GM12892 (cell line): ENCODE measurements at regions not wholly inside any gene's neighbourhood (a gene's known extent, or its start where the extent isn't known, plus 50 kb on each side); places are given as distances from the start of the nearest gene placed in this dataset.

ENCODE experiments used
- POLR2A ChIP-seq: IDR thresholded peaks from 2 replicates; pipeline ENCODE4 v1.6.1; 2011; ENCODE audit warnings: low read depth, low read length, control low read depth
- POLR2AphosphoS5 ChIP-seq: IDR thresholded peaks from 2 replicates; pipeline ENCODE4 v1.6.1; 2011; ENCODE audit warnings: low read depth, low read length, control low read depth
- TAF1 ChIP-seq: IDR thresholded peaks from 2 replicates; pipeline ENCODE4 v1.6.1; 2011; ENCODE audit warnings: low read depth, mild to moderate bottlenecking, control low read depth, low read length, borderline replicate concordance

DNA sequence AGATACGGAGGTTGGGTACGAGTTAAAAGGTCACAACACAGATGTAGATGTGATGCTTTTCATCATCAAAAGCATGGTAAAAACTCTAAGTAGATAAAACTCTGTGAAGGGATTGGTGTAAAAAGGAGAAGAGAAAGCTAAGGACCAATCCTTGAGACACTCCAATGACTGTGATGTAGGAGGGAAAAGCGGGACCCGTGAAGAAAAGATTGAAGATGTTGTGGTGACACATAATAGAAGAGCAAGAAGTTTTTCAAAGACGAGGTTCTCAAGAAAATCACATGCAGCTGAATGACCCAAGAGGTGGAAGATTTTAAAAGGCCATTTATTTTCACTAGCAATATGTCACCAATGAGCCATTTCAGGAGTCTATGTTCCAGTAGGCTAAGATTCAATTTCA is 179.5 kb downstream of the MRPL39 start:
- TF ChIP-seq TAF1: no peak
- no peak for TF ChIP-seq POLR2A
- TF ChIP-seq POLR2AphosphoS5: no peak
